NB4 (cell line): ENCODE measurements at regions not wholly inside any gene's neighbourhood (a gene's known extent, or its start where the extent isn't known, plus 50 kb on each side); places are given as distances from the start of the nearest gene placed in this dataset.

Experiments used
- CTCF ChIP-seq: IDR thresholded peaks from one replicate; pipeline ENCODE4 v1.5.1; 2012; ENCODE audit warnings: low read depth, low read length
- POLR2A ChIP-seq: IDR thresholded peaks from 2 replicates; pipeline ENCODE4 v1.6.1; 2011; ENCODE audit warnings: mild to moderate bottlenecking; ENCODE audit not compliant: insufficient read length; ENCODE audit errors: extremely low read depth

GRCh38 chr5:123771715-123772114 lies 259.7 kb downstream of the CSNK1G3 start:
- TF ChIP-seq CTCF (no peak), POLR2A (no peak)
